ENCODE measurements at regions not wholly inside any gene's neighbourhood (a gene's known extent, or its start where the extent isn't known, plus 50 kb on each side); places are given as distances from the start of the nearest gene placed in this dataset.

DNA sequence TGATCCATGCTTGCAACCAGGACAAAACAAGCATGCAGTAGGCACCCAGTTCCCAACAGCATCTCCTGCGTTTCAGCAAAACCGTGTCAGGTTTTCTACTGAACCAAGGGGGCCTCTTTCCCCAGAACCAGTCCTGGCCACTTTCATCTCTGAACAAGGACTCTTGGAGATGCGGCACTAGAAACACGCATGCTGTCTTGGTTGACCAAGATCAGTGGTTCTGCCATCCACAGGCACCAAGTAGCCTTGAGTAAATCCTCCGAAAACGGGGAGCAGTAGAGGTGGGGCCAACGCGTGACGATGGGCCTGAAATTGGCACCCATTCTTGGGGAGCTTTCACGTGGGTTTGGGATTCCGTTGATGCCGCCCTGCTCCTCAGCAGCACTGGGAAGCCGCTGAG is 62.5 kb upstream of the AJAP1 start:
- Mint-ChIP-seq H3K27me3 (peaks cover 13 to 19% of the 10 kb centered on the region in 2 donors), H3K4me3 (no peak overlapping the region), H3K4me1 (ENCODE audit: low read depth in 2 of 2) (no peaks in the 10 kb centered on the region), H3K9me3 (no peaks in the 10 kb centered on the region), H3K27ac (no peak overlapping the region), H3K36me3 (ENCODE audit: insufficient read depth) (no peaks in the 10 kb centered on the region)
- no peak for ATAC-seq (replicated peaks)
- DNase-seq = no peak

DNA sequence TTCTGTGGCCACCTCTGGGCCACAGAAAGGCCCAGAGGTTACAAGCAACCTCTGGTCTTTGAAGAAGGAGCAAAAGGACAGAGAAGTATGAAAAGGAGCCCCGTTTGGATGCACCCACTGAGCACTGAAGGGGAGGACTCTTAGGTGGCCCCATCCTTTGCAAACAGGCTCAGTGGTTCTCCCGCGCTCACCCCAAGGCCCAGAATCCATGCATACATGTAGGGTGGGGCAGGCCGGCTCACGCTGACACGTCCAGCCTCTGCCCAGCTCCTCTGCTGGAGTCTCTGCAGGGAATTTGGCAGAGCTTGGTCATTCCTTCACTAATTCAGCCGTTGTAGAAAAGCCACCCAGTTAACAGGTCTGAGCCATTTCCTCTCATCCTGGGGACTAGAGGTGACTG is 61.3 kb upstream of the AJAP1 start:
- H3K27ac Mint-ChIP-seq = no peak overlapping the region
- no peaks in the 10 kb centered on the region for H3K4me1 Mint-ChIP-seq (ENCODE audit: low read depth in 2 of 2)
- ATAC-seq (replicated peaks) (no peak), DNase-seq (no peak)
- peaks cover 9 to 14% of the 10 kb centered on the region in 2 donors for H3K27me3 Mint-ChIP-seq
- H3K36me3 Mint-ChIP-seq (ENCODE audit: insufficient read depth) = no peaks in the 10 kb centered on the region
- no peaks in the 10 kb centered on the region for H3K9me3 Mint-ChIP-seq
- no peak overlapping the region for H3K4me3 Mint-ChIP-seq

DNA sequence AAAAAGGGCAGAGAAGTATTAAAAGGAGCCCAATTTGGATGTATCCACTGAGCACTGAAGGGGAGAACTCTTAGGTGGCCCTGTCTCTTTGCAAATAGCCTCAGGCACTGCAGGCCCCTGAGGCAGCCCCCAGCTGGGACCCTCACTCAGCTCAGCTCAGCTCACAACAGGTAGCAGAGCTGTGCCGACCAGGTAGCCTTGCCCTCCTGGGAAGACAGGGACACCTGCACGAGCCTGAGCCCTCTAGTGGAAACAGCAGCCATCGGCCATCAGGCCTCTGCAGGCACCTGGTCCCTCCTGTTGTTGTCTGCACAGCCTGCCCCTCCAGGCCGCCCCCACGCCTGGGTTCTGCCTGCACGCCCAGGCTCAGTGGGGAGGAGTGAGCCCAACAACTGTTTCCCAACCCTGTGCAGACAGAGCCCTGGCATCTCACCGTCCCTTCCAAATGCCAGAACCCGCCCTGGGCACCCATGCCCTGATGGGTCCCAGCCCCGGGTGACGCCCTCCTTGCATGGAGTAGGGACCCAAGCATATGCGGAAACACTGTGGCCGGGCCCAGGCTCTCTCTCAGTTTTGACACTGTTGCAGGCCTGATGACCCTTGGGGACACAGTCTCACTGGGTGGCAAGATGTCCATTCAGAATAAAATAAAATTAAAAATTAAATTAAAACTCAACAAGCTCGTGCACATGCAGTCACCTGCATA is 60.0 kb upstream of the AJAP1 start:
- no peaks in the 10 kb centered on the region for H3K36me3 Mint-ChIP-seq (ENCODE audit: insufficient read depth)
- DNase-seq (no peak), ATAC-seq (replicated peaks) (no peak)
- H3K9me3 Mint-ChIP-seq = no peaks in the 10 kb centered on the region
- no peak overlapping the region for H3K27ac Mint-ChIP-seq
- peaks cover 14 to 15% of the 10 kb centered on the region in 2 donors for H3K27me3 Mint-ChIP-seq
- no peak overlapping the region for H3K4me3 Mint-ChIP-seq
- H3K4me1 Mint-ChIP-seq (ENCODE audit: low read depth in 2 of 2) = no peaks in the 10 kb centered on the region

DNA sequence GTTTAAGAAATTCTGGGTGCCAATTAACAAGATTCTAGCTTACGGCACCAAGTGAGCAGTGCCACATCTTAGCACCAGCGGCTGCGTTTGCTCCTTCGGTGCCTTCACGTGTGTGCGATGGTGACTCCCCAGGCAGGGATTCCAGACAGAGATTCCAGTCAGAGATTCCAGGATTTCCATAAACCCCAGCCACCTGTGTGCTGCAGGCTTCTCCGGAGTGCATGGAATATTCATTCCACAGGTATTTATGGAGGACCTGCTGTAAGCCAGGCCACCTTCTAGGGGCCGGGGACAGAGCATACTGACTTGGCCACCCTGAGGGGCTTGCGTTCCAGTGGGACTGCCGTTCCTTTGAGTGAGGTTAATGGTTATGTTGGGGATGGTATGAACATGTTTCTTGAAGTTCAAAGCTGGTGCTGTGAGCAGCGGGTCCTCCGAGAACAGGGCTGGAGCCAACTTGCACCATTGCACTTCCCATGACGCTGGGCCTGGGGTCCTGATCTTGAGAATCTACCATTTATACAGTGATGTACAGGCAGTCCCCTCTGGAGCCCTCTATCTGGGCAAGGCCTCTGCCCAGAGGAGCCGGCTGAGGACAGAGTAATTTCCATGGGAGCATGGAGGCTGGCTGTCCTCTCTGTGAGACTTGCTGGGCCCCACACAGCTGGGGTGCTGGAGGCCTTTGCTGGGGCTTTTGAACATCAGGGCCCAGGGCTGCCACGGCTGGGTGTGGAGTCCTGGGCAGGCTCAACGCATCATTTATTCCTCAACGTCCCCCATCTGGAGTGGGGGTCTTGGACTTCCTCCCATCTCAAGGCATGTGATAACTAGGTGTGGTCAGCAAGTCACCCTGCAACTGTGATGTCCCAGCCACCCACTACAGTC is 58.8 kb upstream of the AJAP1 start:
- ATAC-seq (replicated peaks) = no peak
- DNase-seq = no peak
- Mint-ChIP-seq H3K4me1 (ENCODE audit: low read depth in 2 of 2) (no peaks in the 10 kb centered on the region), H3K36me3 (ENCODE audit: insufficient read depth) (no peaks in the 10 kb centered on the region), H3K9me3 (no peaks in the 10 kb centered on the region), H3K4me3 (no peak overlapping the region), H3K27ac (no peak overlapping the region), H3K27me3 (peaks cover 12 to 13% of the 10 kb centered on the region in 2 donors)

DNA sequence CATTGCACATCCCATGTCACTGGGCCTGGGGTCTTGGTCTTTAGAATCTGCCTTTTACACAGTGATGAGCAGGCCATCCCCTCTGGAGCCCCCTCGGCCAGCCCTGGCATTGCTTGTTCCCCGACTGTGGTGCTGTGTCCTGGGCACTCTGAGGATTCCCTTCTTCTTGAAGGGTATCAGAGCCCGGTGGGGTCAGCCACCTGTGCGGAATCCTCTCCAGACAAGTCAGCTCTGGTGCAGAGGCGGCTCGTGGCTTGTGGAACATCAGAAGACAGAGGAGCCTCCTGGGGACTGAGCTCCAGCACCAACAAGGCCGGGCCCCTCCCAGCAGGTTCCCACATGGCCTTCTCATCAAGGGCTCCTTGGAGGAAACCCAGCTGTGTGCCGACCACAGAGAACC is 57.9 kb upstream of the AJAP1 start:
- no peak overlapping the region for H3K4me3 Mint-ChIP-seq
- no peak for DNase-seq
- H3K9me3 Mint-ChIP-seq = no peaks in the 10 kb centered on the region
- no peaks in the 10 kb centered on the region for H3K4me1 Mint-ChIP-seq (ENCODE audit: low read depth in 2 of 2)
- no peaks in the 10 kb centered on the region for H3K36me3 Mint-ChIP-seq (ENCODE audit: insufficient read depth)
- peaks cover 10 to 15% of the 10 kb centered on the region in 2 donors for H3K27me3 Mint-ChIP-seq
- no peak for ATAC-seq (replicated peaks)
- H3K27ac Mint-ChIP-seq = no peak overlapping the region

DNA sequence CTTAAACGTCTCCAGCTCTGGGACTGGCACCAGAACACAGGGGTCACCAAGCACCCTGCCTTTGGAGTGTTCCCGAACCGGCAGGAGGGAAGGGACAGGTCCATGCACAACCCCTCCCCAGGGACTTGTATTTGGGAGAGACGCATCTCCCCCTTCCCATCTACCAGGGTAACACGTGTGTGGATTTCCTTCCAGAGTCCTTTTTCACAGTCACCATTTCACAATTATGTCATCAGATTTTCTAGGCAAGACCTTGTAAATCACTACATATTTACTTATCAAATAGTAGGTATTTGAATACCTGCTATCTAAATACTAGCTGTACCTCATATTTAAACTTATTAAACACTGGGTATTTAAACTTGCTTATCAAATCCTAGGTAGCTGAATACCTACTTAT is 57.4 kb upstream of the AJAP1 start:
- H3K4me1 Mint-ChIP-seq (ENCODE audit: low read depth in 2 of 2) = no peaks in the 10 kb centered on the region
- ATAC-seq (replicated peaks) = no peak
- H3K27me3 Mint-ChIP-seq = peaks cover 13 to 20% of the 10 kb centered on the region in 2 donors
- H3K4me3 Mint-ChIP-seq = no peak overlapping the region
- H3K36me3 Mint-ChIP-seq (ENCODE audit: insufficient read depth) = no peaks in the 10 kb centered on the region
- DNase-seq = no peak
- no peaks in the 10 kb centered on the region for H3K9me3 Mint-ChIP-seq
- H3K27ac Mint-ChIP-seq = no peak overlapping the region

DNA sequence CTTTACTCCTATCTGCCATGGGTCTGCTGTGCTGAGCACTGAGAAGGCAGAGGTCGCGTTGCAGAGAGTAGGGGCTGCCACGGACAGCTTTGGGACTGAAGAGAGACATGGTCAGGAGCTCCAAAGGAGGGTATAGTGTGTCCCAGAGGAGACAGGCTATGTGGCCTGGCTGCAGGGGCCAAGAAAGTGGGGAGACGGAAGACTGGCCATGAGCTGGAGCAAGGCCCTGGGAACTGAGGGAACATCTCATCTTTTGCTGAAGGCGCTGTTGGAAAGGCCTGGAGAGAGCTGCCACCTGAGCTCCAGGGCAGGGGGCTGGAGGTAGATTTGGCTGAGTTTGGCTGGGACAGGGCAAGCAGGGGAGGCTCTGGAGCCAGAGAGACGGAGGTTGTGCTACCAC is 55.8 kb upstream of the AJAP1 start:
- Mint-ChIP-seq H3K27me3 (peaks cover 23 to 28% of the 10 kb centered on the region in 2 donors), H3K4me1 (ENCODE audit: low read depth in 2 of 2) (no peaks in the 10 kb centered on the region), H3K9me3 (no peaks in the 10 kb centered on the region), H3K36me3 (ENCODE audit: insufficient read depth) (no peaks in the 10 kb centered on the region), H3K27ac (no peak overlapping the region), H3K4me3 (no peak overlapping the region)
- DNase-seq (no peak), ATAC-seq (replicated peaks) (no peak)

DNA sequence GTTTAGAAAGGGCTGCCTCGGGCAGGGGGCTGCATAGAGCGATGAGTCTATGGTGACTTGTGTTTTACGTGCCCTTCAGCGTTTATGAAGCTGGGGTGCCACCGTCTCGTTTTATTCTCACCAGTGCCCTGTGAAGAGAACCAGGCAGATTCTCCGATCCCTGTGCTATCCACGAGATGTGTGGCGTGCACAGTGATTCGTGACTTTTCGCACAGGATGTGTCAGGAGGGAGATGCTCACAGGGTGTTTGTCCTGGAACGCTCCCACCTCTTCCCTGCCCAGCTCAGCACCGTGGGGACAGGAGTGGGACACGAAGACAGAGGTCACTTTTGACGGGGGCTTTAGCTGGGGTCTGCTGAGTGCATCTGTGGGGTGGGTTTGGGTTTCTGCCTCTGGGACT is 54.9 kb upstream of the AJAP1 start:
- no peak overlapping the region for H3K27ac Mint-ChIP-seq
- DNase-seq (no peak), ATAC-seq (replicated peaks) (no peak)
- no peaks in the 10 kb centered on the region for H3K9me3 Mint-ChIP-seq
- no peak overlapping the region for H3K4me3 Mint-ChIP-seq
- H3K36me3 Mint-ChIP-seq (ENCODE audit: insufficient read depth) = no peaks in the 10 kb centered on the region
- H3K27me3 Mint-ChIP-seq = peaks cover 23 to 33% of the 10 kb centered on the region in 2 donors
- H3K4me1 Mint-ChIP-seq (ENCODE audit: low read depth in 2 of 2) = no peaks in the 10 kb centered on the region

DNA sequence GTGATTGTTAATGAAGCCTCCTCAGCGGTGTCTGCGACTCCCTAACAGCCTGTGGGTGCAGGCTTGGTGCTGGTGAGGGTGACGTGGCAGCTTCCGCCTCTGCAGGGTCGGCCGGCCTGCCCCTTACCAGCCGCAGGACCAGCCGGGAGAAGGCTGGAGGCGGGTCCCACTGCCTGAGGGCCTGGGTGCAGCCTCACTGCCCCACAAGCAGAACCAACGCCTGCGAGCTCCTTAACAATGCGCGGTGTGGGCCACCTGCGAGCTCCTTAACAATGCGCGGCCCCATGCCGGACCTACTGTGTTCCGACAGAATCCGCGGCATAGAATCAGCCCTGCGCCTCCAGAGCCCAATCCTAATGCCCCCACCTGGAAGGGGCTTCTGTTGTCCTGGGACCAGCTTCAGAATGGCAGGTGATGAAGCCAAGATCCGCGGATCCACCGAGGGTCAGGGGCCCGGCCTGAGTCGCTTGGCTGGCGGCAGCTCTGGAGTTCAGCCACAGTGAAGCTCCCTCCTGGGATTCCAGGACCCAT is 54.4 kb upstream of the AJAP1 start:
- H3K4me1 Mint-ChIP-seq (ENCODE audit: low read depth in 2 of 2) = no peaks in the 10 kb centered on the region
- no peak overlapping the region for H3K27ac Mint-ChIP-seq
- H3K27me3 Mint-ChIP-seq = peaks cover 23 to 33% of the 10 kb centered on the region in 2 donors
- H3K36me3 Mint-ChIP-seq (ENCODE audit: insufficient read depth) = no peaks in the 10 kb centered on the region
- ATAC-seq (replicated peaks) (no peak), DNase-seq (no peak)
- no peak overlapping the region for H3K4me3 Mint-ChIP-seq
- H3K9me3 Mint-ChIP-seq = no peaks in the 10 kb centered on the region

DNA sequence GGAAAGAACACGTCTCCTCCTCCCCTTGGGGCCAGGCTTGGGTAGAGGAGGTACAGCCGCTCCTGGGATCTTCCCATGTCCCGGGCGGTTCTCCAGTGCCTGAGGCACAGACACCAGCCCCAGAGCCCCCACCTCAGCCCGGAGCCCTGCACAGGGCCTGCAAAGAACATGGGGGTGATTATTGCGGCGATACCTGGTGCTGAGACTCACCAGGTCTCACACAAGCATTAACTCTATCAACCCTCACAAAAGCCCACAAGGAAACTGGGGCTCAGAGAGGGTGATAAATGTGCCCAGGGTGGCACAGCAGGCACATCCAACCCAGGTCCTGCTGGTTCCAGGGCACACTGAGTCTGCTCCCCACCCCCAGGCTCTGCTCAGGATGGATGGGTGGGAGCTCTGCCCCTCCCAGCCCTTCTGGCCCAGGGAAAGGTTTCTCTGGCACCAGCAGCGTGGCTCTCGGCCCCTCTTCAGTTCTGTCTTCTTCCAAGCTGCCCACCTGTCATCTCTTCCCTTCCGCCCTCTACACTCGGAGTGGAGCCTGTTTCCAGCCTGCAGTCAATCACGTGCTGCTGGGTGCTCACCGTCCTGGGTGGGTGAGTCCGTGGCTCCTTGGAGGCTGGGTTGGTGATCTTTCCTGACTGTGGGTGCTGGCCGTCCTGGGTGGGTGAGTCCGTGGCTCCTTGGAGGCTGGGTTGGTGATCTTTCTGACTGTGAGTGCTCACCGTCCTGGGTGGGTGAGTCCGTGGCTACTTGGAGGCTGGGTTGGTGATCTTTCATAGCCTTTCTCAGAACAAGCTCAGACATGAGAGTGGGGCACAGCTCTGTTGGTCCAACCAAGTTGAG is 53.6 kb upstream of the AJAP1 start:
- Mint-ChIP-seq H3K27me3 (peaks cover 29 to 41% of the 10 kb centered on the region in 2 donors), H3K9me3 (no peaks in the 10 kb centered on the region), H3K36me3 (ENCODE audit: insufficient read depth) (no peaks in the 10 kb centered on the region), H3K4me1 (ENCODE audit: low read depth in 2 of 2) (no peaks in the 10 kb centered on the region), H3K27ac (no peak overlapping the region), H3K4me3 (no peak overlapping the region)
- DNase-seq (no peak), ATAC-seq (replicated peaks) (no peak)

DNA sequence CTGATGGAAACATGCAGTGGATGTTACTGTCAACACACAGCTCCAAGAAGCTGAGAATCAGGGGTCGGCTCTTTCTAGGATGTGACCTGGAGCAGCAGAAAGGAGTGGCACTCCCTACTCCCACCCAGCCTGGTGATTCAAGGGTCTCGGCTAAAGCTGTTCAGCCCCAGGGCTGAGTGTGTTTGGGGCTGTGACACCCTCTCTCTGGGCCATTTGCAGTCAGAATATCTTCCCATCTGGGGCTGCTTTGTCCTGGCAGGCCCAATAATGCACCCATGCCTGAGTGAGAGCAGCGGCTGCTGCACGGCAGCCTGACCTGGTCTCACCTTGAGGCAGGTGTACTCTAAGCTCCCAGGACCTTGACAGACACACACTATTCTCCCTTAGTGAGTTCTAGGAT is 52.5 kb upstream of the AJAP1 start:
- Mint-ChIP-seq H3K36me3 (ENCODE audit: insufficient read depth) (no peaks in the 10 kb centered on the region), H3K4me1 (ENCODE audit: low read depth in 2 of 2) (no peaks in the 10 kb centered on the region), H3K4me3 (no peak overlapping the region), H3K27me3 (peaks cover 40 to 52% of the 10 kb centered on the region in 2 donors), H3K27ac (no peak overlapping the region), H3K9me3 (no peaks in the 10 kb centered on the region)
- no peak for ATAC-seq (replicated peaks)
- DNase-seq = no peak

DNA sequence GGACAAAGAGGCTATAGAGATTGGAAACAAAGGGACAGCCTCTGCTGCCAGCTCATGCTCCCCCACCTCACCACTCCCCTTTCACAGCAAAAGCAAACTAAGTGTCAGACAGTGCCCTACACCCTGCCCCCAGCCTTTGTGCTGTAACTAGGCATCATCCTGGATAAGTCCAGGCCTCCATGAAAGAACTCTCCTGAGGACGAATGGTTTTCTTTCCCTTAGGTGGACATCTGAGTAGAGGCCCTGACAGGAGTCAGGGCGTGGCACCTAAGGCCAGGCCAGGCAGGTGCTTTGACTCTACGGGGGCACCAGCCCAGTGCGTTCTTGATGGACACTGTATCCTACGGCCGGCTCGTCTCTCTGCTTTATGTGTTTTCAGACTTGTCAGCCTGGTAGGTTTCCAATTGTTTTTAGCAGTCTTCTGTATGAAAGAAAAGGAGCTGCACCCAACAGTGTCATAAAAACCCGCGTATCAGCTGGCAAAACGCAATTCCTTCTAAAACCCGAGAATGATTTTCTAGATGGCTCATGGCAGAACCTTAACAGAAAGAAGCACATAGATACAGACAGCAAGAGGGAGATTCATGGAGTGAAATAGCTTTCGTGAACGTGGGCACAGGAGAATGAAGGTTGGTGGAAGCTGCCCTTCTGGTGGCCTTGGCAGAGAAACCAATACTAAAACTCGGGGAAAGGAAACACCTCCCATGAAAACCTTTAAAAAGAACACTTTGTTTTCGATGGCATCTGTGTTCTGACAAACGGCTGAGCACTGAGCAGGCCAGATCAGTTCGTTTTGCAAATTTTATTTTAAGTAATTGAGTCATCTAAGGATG is 51.7 kb upstream of the AJAP1 start:
- no peak overlapping the region for H3K4me3 Mint-ChIP-seq
- DNase-seq = no peak
- no peak for ATAC-seq (replicated peaks)
- peaks cover 46 to 59% of the 10 kb centered on the region in 2 donors for H3K27me3 Mint-ChIP-seq
- H3K9me3 Mint-ChIP-seq = no peaks in the 10 kb centered on the region
- H3K27ac Mint-ChIP-seq = no peak overlapping the region
- H3K36me3 Mint-ChIP-seq (ENCODE audit: insufficient read depth) = no peaks in the 10 kb centered on the region
- no peaks in the 10 kb centered on the region for H3K4me1 Mint-ChIP-seq (ENCODE audit: low read depth in 2 of 2)

All from effector memory CD8-positive, alpha-beta T cell (primary cell).